DOHH2 (cell line): ENCODE measurements at regions not wholly inside any gene's neighbourhood (a gene's known extent, or its start where the extent isn't known, plus 50 kb on each side); places are given as distances from the start of the nearest gene placed in this dataset.

ENCODE experiments used
- CTCF ChIP-seq: fragments of 200-600 bp; sonication (generic); IDR thresholded peaks from one replicate; pipeline ENCODE4 v1.5.1; 2014; ENCODE audit warnings: antibody characterized with exemption, mild to moderate bottlenecking, low read depth, low read length; ENCODE audit not compliant: poor library complexity, severe bottlenecking
- EZH2phosphoT487 ChIP-seq: fragments of 200-600 bp; sonication (generic); IDR thresholded peaks from 2 replicates; pipeline ENCODE4 v1.6.1; 2017; ENCODE audit warnings: borderline replicate concordance, mild to moderate bottlenecking, antibody characterized with exemption, low read length, moderate library complexity, mixed read lengths

- TF ChIP-seq CTCF (peak; percentile 66), EZH2phosphoT487 (no peak)
Observed at GRCh38 chr21:25350056-25350455, 257.2 kb downstream of the MRPL39 start.
